ENCODE measurements at regions not wholly inside any gene's neighbourhood (a gene's known extent, or its start where the extent isn't known, plus 50 kb on each side); places are given as distances from the start of the nearest gene placed in this dataset.

DNA sequence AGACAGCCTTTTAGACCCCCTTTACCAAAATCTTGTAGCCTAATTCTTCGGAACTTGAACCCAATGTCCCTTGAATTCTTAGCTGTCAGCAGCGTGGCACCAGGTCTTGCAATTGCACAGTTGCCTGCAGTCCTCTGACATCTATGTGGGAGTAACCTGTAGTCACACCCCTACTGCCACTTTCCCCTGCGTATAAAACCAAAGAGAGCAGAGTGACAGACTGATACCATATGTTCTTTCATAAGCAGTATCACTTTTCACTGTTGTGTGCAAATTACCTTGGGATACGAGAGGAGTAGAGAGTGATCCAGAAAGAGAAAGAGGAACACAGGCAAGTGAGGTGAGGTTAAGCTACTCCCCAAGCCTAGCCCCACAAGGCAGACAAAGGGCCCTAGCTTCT is 364.3 kb upstream of the ADAMTSL1 start:
- TF ChIP-seq POLR2A (IDR thresholded peaks at IDR 0.05; ENCODE audit: low read length) (no peak), GATA1 (IDR thresholded peaks at IDR 0.05; ENCODE audit: low read depth, low read length) (no peak)

Measured in erythroblast (primary cell).